ENCODE measurements at regions not wholly inside any gene's neighbourhood (a gene's known extent, or its start where the extent isn't known, plus 50 kb on each side); places are given as distances from the start of the nearest gene placed in this dataset.

GRCh38 chr13:73224703-73225102 is 165.9 kb downstream of the KLF5 start:
- TF ChIP-seq TRIM28 (IDR thresholded peaks at IDR 0.05; ENCODE audit: borderline replicate concordance, low read length) (no peak), TCF7L2 (IDR thresholded peaks at IDR 0.05; ENCODE audit: borderline replicate concordance, low read depth, low read length) (no peak), CTCF (tag by site-specific recombination; IDR thresholded peaks at IDR 0.05) (no peak), ZNF670 (tag by site-specific recombination; IDR thresholded peaks at IDR 0.05; ENCODE audit: low read depth) (no peak), ZNF560 (tag by site-specific recombination; IDR thresholded peaks at IDR 0.05; ENCODE audit: borderline replicate concordance) (no peak), ZNF692 (tag by site-specific recombination; IDR thresholded peaks at IDR 0.05) (no peak), ZNF658 (tag by site-specific recombination; IDR thresholded peaks at IDR 0.05) (no peak), ZNF311 (tag by site-specific recombination; IDR thresholded peaks at IDR 0.05; ENCODE audit: borderline replicate concordance) (no peak), ZNF146 (tag by site-specific recombination; IDR thresholded peaks at IDR 0.05) (no peak)

All from HEK293 (cell line).